ENCODE measurements at regions not wholly inside any gene's neighbourhood (a gene's known extent, or its start where the extent isn't known, plus 50 kb on each side); places are given as distances from the start of the nearest gene placed in this dataset.

DNA sequence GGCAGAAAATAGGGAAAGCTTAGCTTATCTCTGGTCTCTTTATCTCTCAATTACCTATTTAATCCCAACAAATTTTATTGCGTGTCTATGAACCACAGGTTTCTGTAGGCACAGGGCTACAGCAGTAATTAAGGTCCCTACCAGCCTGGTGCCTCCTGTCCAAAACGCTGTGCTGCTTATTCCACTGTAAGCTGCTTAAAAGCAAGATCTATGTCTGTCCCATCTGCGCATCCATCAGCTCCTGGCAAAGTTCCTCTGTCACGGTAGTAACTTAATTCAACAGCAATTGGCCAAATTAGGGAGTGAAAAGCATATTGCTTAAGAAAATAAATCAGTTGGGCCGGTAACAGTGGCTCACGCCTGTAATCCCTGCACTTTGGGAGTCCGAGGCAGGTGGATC lies 235.8 kb upstream of the VLDLR start:
- no peak overlapping the region for H3K56ac ChIP-seq (ENCODE audit: extremely low read depth, insufficient read depth, low read length)
- H3K23ac ChIP-seq (ENCODE audit: low read depth, low read length) = no peak overlapping the region
- WGBS, 2 experiments (ENCODE audit: extremely low coverage in 2 of 2, insufficient read length in 1 of 2) = 70% methylated on average over 4 of the region's 7 CpGs; no CpG with 5 or more reads in 1 of the 2 experiments
- H4K5ac ChIP-seq (ENCODE audit: low read depth, low read length) = no peak overlapping the region
- no peak for DNase-seq
- CTCF ChIA-PET = no interaction called here
- H3K9me1 ChIP-seq (ENCODE audit: insufficient read depth, low read length) = no peaks in the 10 kb centered on the region
- no peak overlapping the region for H2AFZ ChIP-seq (replicated peaks; ENCODE audit: low read length, poor library complexity)
- H3K14ac ChIP-seq (replicated peaks; ENCODE audit: low read depth, low read length) = no peak overlapping the region
- H3K27ac ChIP-seq (ENCODE audit: insufficient read depth, low read length) = no peak overlapping the region
- H2AK9ac ChIP-seq (replicated peaks; ENCODE audit: low read depth, low read length, poor library complexity) = no peak overlapping the region
- intact Hi-C loops (cut with micrococcal nuclease) (no loop called here), in situ Hi-C loops (cut with MboI; ENCODE audit: low sequenced_read_pairs) (no loop called here), dilution Hi-C loops (cut with HindIII; ENCODE audit: low sequenced_read_pairs, unreplicated experiment) (no loop called here)
- no peaks in the 10 kb centered on the region for H3K4me1 ChIP-seq (ENCODE audit: control insufficient read depth, insufficient read depth, low read length)
- H3K4me3 ChIP-seq (ENCODE audit: insufficient read depth, low read depth, low read length) = no peak overlapping the region
- no peak overlapping the region for H2BK15ac ChIP-seq (ENCODE audit: low read depth, low read length)
- no peak overlapping the region for H2BK5ac ChIP-seq (ENCODE audit: low read depth, low read length, poor library complexity, severe bottlenecking)
- no peak overlapping the region for H3K4ac ChIP-seq (ENCODE audit: low read depth, low read length)
- no peaks in the 10 kb centered on the region for H3K36me3 ChIP-seq (ENCODE audit: control insufficient read depth, insufficient read depth, low read length)
- H3K9ac ChIP-seq (ENCODE audit: low read depth, low read length) = no peak overlapping the region
- no TSS peak for BruUV-seq (replicated peaks)
- H2BK20ac ChIP-seq (ENCODE audit: low read depth, low read length) = no peak overlapping the region
- H2BK120ac ChIP-seq (ENCODE audit: low read depth, low read length) = no peak overlapping the region
- H3K27me3 ChIP-seq (ENCODE audit: control insufficient read depth, insufficient read depth, low read length) = peaks cover 10% of the 10 kb centered on the region
- H3K79me1 ChIP-seq (ENCODE audit: low read depth in 1 of 2, low read length in 2 of 2) = no peaks in the 10 kb centered on the region
- no peak overlapping the region for H4K91ac ChIP-seq (ENCODE audit: insufficient read depth, low read depth, low read length)
- H4K20me1 ChIP-seq (ENCODE audit: insufficient read depth, low read length) = no peaks in the 10 kb centered on the region
- ATAC-seq (ENCODE audit: low read depth) = no peak
- POLR2A ChIA-PET (ENCODE audit: unreplicated experiment) = no interaction called here
- H3K18ac ChIP-seq (ENCODE audit: low read depth, low read length) = no peak overlapping the region
- no peak overlapping the region for H4K8ac ChIP-seq (ENCODE audit: low read depth in 2 of 2, low read length in 2 of 2)
- H3K9me3 ChIP-seq (ENCODE audit: control insufficient read depth, insufficient read depth, low read length) = no peaks in the 10 kb centered on the region
- no peak overlapping the region for H3K4me2 ChIP-seq (ENCODE audit: low read depth, low read length)
- H2AK5ac ChIP-seq (ENCODE audit: low read depth, low read length) = no peak overlapping the region
- TF ChIP-seq RCOR1 (IDR thresholded peaks at IDR 0.05; ENCODE audit: insufficient replicate concordance, low read length) (no peak), RFX5 (IDR thresholded peaks at IDR 0.05; ENCODE audit: low read depth, low read length) (no peak), RAD21 (IDR thresholded peaks at IDR 0.05; ENCODE audit: low read length) (no peak), NFE2L2 (IDR thresholded peaks at IDR 0.05; ENCODE audit: low read depth, low read length) (no peak), MXI1 (IDR thresholded peaks at IDR 0.05; ENCODE audit: borderline replicate concordance, low read depth, low read length) (no peak), POLR2A (IDR thresholded peaks at IDR 0.05; ENCODE audit: low read depth, low read length) (no peak), CEBPB (IDR thresholded peaks at IDR 0.05; ENCODE audit: low read depth, low read length) (no peak), MAZ (IDR thresholded peaks at IDR 0.05; ENCODE audit: borderline replicate concordance, low read depth, low read length) (no peak), SMC3 (IDR thresholded peaks at IDR 0.05; ENCODE audit: low read depth, low read length) (no peak), CHD1 (IDR thresholded peaks at IDR 0.05; ENCODE audit: low read depth, low read length) (no peak)
- TF ChIP-seq, protein P1, sequence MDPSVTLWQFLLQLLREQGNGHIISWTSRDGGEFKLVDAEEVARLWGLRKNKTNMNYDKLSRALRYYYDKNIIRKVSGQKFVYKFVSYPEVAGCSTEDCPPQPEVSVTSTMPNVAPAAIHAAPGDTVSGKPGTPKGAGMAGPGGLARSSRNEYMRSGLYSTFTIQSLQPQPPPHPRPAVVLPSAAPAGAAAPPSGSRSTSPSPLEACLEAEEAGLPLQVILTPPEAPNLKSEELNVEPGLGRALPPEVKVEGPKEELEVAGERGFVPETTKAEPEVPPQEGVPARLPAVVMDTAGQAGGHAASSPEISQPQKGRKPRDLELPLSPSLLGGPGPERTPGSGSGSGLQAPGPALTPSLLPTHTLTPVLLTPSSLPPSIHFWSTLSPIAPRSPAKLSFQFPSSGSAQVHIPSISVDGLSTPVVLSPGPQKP (IDR thresholded peaks at IDR 0.05; ENCODE audit: borderline replicate concordance, low read depth, low read length) = no peak

All from IMR-90 (cell line).